HUES6 (cell line): ENCODE measurements at regions not wholly inside any gene's neighbourhood (a gene's known extent, or its start where the extent isn't known, plus 50 kb on each side); places are given as distances from the start of the nearest gene placed in this dataset.

ENCODE experiments used
- H3K27ac ChIP-seq: 2 replicates; pipeline ENCODE4 v1.7.0; 2013; ENCODE audit warnings: low read depth, mild to moderate bottlenecking, low read length, inconsistent platforms
- H3K27me3 ChIP-seq: 2 replicates; pipeline ENCODE4 v1.6.1; 2013; ENCODE audit warnings: low read length; ENCODE audit not compliant: control insufficient read depth, insufficient read depth
- H3K36me3 ChIP-seq: 2 replicates; pipeline ENCODE4 v1.6.1; 2013; ENCODE audit warnings: low read length; ENCODE audit not compliant: control insufficient read depth, insufficient read depth
- H3K4me1 ChIP-seq: 2 replicates; pipeline ENCODE4 v1.6.1; 2013; ENCODE audit warnings: low read length; ENCODE audit not compliant: control insufficient read depth, insufficient read depth
- H3K4me3 ChIP-seq: 2 replicates; pipeline ENCODE4 v1.5.1; 2013; ENCODE audit warnings: low read depth, low read length
- H3K9ac ChIP-seq: one replicate; pipeline ENCODE4 v1.6.1; 2013; ENCODE audit warnings: mild to moderate bottlenecking, low read length
- H3K9me3 ChIP-seq: 2 replicates; pipeline ENCODE4 v1.6.1; 2013; ENCODE audit warnings: low read depth, low read length; ENCODE audit not compliant: control insufficient read depth, insufficient read depth

DNA sequence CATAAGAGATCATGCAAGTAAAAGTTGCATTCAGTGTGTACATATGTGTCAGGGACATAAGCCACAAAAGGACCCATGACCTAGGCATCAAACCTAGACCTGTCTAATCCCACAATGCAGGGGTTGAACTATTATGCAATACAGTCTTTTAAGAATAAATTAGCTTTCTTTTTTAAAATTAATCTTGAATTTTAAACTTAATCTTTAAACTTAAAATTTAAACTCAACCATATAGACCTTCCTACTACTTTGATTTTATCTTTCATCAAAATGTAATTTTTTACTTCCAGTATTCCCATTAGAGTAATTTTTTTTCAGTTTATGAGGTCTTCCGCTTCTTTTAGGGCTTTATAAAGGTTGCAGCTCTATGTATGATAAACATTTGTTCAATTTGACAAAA is 702.9 kb downstream of the SUCLG1 start:
- H3K9me3 ChIP-seq: peaks cover 2% of the 10 kb centered on the region; the same call in 1 of the 2 replicates
- no peak overlapping the region for H3K9ac ChIP-seq
- H3K4me3 ChIP-seq: no peak overlapping the region
- no peaks in the 10 kb centered on the region for H3K27me3 ChIP-seq
- H3K36me3 ChIP-seq: no peaks in the 10 kb centered on the region; the same call in 1 of the 2 replicates
- H3K4me1 ChIP-seq: no peaks in the 10 kb centered on the region
- no peak overlapping the region for H3K27ac ChIP-seq

DNA sequence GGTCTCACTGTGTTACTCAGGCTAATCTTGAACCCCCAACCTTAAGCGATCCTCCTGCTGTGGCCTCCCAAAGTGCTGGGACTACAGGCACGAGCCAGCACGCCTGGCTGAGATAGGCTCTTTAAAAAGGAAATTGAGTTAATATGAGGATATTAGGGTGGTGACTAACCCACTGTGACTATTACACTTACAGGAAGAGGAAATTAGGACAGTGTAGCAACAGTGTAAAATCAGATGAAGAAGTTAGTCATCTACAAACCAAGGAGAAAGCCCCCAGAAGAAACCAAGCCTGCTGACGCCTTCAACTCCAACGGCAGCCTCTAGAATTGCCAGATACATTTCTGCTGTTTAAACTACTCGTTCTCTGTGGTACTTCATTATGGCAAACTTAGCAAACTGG is 711.9 kb downstream of the SUCLG1 start:
- Histone ChIP-seq H3K9ac (no peak overlapping the region), H3K36me3 (no peaks in the 10 kb centered on the region; the same call in 1 of the 2 replicates), H3K9me3 (peaks cover 3% of the 10 kb centered on the region; the same call in 1 of the 2 replicates), H3K27me3 (no peaks in the 10 kb centered on the region), H3K27ac (no peak overlapping the region), H3K4me1 (peaks cover 4% of the 10 kb centered on the region; the same call in 1 of the 2 replicates), H3K4me3 (no peak overlapping the region)

DNA sequence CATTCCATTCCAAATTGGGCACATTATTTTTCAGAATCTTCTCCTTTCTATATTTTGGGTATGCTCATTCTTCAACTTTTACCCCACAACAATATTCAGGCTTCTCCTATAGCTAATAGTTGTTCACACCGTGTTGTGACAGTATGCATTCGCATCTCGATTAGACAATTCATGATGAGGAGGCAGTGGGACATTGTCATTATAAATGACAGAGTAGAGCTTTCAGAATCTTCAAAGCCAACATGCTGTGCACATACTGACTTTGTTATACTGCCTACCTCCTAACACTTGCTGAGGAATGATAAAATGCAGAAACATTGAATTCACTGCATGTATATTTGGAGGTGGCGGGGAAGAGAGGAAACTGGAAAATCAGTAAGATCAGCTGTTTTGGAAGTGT is 714.2 kb downstream of the SUCLG1 start:
- H3K27ac ChIP-seq: no peak overlapping the region
- H3K4me3 ChIP-seq: no peak overlapping the region
- H3K9me3 ChIP-seq: peaks cover 24% of the 10 kb centered on the region
- no peak overlapping the region for H3K9ac ChIP-seq
- H3K27me3 ChIP-seq: no peaks in the 10 kb centered on the region
- H3K4me1 ChIP-seq: peaks cover 4% of the 10 kb centered on the region; the same call in 1 of the 2 replicates
- H3K36me3 ChIP-seq: no peaks in the 10 kb centered on the region; the same call in 1 of the 2 replicates

DNA sequence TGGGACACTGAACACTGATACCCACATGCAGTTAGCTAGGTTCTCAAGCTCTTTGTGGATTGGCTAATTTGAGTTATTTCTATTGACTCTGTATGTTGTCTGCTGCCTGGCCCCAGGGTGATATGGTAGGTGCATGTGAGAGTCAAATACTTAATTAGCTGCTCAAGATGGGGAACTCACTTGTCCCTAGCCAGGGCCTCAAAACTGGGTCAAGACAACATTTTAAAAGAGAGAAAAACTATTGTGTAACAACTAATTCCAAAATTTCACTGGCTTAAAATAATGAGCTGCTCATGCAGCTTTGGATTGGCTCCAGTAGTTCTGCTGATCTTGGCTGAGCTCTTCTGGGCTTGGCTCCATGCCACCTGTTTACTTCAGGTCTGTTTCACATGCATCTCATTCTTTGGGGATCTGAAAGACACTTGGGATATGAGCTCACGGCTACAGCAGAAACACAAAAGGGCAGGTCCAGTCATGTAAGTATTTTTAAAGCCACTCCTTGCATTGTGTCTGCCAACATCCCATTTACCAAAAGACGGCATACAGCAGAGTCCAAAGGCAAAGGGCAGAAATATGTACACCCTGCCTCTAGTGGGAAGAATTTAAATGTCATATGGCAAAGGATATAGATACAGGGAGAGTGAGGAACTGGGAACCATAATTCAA is 716.8 kb downstream of the SUCLG1 start:
- Histone ChIP-seq H3K4me3 (no peak overlapping the region), H3K9me3 (peaks cover 27% of the 10 kb centered on the region), H3K27me3 (no peaks in the 10 kb centered on the region), H3K27ac (no peak overlapping the region), H3K36me3 (no peaks in the 10 kb centered on the region; the same call in 1 of the 2 replicates), H3K4me1 (peaks cover 4% of the 10 kb centered on the region; the same call in 1 of the 2 replicates), H3K9ac (no peak overlapping the region)

DNA sequence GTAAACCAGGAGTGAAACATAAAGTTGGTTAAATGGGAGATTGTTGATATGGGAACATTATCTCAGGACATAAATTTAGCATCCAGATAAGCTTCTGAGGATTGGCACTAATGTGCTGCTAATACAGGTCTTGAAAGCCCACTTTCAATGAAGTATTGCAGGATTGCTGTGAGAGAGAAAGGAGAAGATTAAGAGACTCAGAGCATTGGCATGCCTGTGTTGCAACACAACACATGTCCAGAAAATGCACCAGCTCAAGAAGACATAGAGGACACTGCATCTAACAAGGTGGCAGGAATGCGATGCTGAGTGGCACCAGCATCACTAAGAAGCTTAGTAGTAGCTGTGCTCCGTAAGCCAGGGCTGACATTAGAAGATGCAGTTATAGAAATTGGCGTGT is 728.9 kb downstream of the SUCLG1 start:
- no peak overlapping the region for H3K4me3 ChIP-seq
- no peak overlapping the region for H3K9ac ChIP-seq
- H3K27me3 ChIP-seq: no peaks in the 10 kb centered on the region
- no peaks in the 10 kb centered on the region for H3K36me3 ChIP-seq
- H3K9me3 ChIP-seq: no peaks in the 10 kb centered on the region
- no peaks in the 10 kb centered on the region for H3K4me1 ChIP-seq
- H3K27ac ChIP-seq: no peak overlapping the region

DNA sequence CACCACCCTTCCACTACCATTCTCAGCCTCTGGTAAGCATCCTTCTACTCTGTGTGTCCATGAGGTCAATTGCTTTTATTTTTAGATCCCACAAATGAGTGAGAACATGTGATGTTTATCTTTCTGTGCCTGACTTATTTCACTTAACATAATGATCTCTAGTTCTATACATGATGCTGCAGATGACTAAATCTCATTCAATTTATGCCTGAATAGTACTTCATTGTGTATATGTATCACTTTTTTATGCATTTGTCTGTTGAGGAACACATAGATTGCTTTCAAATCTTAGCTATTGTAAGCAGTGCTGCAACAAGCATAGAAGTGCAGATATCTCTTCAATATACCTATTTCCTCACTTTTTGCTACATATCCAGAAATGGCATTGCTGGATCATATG is 733.3 kb downstream of the SUCLG1 start:
- no peak overlapping the region for H3K9ac ChIP-seq
- no peaks in the 10 kb centered on the region for H3K27me3 ChIP-seq
- no peaks in the 10 kb centered on the region for H3K36me3 ChIP-seq
- H3K9me3 ChIP-seq: no peaks in the 10 kb centered on the region
- H3K4me1 ChIP-seq: no peaks in the 10 kb centered on the region
- no peak overlapping the region for H3K4me3 ChIP-seq
- H3K27ac ChIP-seq: no peak overlapping the region

DNA sequence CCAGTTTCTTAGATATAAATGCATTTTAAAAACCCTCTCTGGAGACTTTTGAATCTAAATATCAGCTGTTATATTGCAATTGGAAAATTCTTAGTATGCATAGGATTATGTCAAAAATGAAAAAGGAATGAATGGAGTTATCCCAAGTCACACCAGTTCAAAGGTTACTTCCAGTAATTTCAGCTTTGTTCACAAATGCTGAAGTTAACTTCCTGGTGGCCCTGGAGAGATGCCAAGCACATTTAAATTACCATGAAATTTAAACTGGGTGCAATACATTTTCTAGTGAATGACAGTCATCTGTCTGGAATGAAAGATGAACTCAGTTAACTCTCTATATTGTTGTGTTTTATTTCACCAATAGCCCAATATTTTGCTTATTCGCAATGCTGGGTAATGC is 753.9 kb downstream of the SUCLG1 start:
- H3K4me1 ChIP-seq: no peaks in the 10 kb centered on the region
- H3K27me3 ChIP-seq: no peaks in the 10 kb centered on the region
- no peak overlapping the region for H3K9ac ChIP-seq
- H3K9me3 ChIP-seq: no peaks in the 10 kb centered on the region
- H3K27ac ChIP-seq: no peak overlapping the region
- no peak overlapping the region for H3K4me3 ChIP-seq
- no peaks in the 10 kb centered on the region for H3K36me3 ChIP-seq

DNA sequence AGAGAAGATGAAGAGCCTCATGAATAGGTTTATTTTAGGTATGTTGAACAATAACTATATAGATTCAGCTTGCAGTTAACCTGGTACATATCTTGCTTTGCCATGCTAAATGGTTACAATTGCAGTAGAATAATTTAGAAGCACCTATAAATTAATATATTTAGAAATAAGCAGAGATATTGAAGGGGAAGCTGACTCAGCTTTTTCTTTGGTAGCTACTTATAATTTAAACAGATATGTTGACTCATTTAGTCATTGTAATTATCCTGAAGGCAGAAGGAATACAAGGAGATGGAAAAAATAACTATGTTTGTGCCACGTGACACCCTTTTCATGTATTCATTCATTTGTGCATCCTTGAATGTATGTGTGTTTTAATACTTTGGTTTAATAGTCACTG is 755.5 kb downstream of the SUCLG1 start:
- H3K36me3 ChIP-seq: no peaks in the 10 kb centered on the region
- no peaks in the 10 kb centered on the region for H3K9me3 ChIP-seq
- no peak overlapping the region for H3K27ac ChIP-seq
- no peak overlapping the region for H3K9ac ChIP-seq
- no peak overlapping the region for H3K4me3 ChIP-seq
- no peaks in the 10 kb centered on the region for H3K4me1 ChIP-seq
- H3K27me3 ChIP-seq: no peaks in the 10 kb centered on the region

DNA sequence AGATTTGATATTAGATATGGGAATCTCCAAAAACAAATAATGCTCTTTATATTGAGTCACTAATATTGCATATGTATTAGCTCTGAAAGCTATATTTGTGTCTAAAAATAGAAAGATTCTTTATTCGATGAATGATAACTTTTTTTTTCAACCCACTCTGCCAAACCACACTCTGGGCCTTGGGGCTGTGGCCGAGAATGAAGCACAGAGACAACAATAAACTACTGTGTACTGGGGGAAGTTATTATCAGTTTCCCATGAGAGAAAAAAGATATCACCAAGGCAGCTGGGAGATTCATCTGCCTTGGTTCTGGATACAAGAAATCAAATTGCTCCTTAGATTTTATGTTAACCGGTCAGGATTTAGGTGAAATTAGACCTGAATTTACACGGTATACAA is 762.2 kb downstream of the SUCLG1 start:
- Histone ChIP-seq H3K4me3 (no peak overlapping the region), H3K27me3 (no peaks in the 10 kb centered on the region), H3K4me1 (no peaks in the 10 kb centered on the region), H3K9me3 (no peaks in the 10 kb centered on the region), H3K36me3 (no peaks in the 10 kb centered on the region), H3K9ac (no peak overlapping the region), H3K27ac (no peak overlapping the region)

DNA sequence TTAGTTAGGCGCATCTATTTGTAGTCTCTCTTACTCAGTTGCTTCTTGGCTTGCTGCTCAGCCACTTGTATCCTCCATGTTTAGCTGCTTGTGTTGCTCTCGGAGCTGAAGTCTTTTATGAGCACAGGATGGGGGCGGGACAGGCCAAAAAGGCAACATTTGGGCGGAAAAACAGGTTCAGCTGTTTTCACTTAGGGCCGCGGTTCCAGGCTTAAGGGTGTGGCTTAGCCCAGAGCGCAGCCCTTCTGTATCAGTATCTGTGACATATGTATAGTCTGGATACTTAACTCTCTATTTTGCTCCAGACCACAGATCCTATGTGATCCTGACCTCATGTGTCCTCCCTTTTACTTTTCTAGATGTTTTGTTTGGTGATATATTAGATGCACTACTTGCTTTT is 763.5 kb downstream of the SUCLG1 start:
- H3K27me3 ChIP-seq: no peaks in the 10 kb centered on the region
- H3K27ac ChIP-seq: no peak overlapping the region
- H3K9me3 ChIP-seq: no peaks in the 10 kb centered on the region
- no peak overlapping the region for H3K9ac ChIP-seq
- H3K4me1 ChIP-seq: no peaks in the 10 kb centered on the region
- no peak overlapping the region for H3K4me3 ChIP-seq
- H3K36me3 ChIP-seq: no peaks in the 10 kb centered on the region

DNA sequence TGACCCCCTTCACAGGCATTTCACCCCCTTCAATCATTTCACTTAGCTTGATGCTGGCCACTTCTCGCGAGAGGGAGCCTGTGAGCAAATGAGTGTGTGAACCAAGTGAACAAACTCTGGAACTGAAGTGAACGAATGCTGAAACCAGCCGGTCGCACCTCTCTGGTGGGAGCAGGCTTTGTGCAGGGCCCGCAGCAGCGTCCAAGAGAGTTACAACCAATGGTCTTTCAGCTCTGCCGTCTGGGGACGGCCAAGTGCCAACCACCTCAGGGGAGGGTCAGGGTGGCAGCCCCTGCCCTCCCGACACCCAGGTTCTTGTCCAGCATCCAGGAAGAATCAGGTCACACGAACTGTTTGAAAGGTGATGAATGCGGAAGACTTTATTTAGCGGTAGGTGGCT is 764.0 kb downstream of the SUCLG1 start:
- no peak overlapping the region for H3K9ac ChIP-seq

More for the DNA sequence above, 764.0 kb downstream of the SUCLG1 start:
- Histone ChIP-seq H3K27me3 (no peaks in the 10 kb centered on the region), H3K27ac (no peak overlapping the region), H3K4me1 (no peaks in the 10 kb centered on the region), H3K9me3 (no peaks in the 10 kb centered on the region), H3K4me3 (no peak overlapping the region), H3K36me3 (no peaks in the 10 kb centered on the region)
